HCT116 (cell line): ENCODE measurements at regions not wholly inside any gene's neighbourhood (a gene's known extent, or its start where the extent isn't known, plus 50 kb on each side); places are given as distances from the start of the nearest gene placed in this dataset.

Experiments used
- ATAC-seq: fragments of 200-7000 bp; cut with Tn5 transposase; 2 replicates; pipeline ENCODE4 v1.9.1; 2020; ENCODE audit warnings: mild to moderate bottlenecking, moderate library complexity
- BruUV-seq: library from RNA; stranded (reverse); fragments of 400-500 nt; replicated peaks from 2 replicates; lab custom pipeline; 2021; lab: Mats Ljungman, UMichigan
- CTCF ChIA-PET: fragments of 300-600 bp; sonication (Branson Sonifier 250); formaldehyde crosslinking; loops from one replicate; lab custom pipeline; 2021; ENCODE audit warnings: antibody characterized with exemption; lab: Charles Lee
- POLR2A ChIA-PET: fragments of 300-600, 350-600 bp; sonication (Branson Sonifier 250); formaldehyde crosslinking; loops from one replicate; lab custom pipeline; 2021; ENCODE audit warnings: antibody characterized with exemption; lab: Charles Lee
- RAD21 ChIA-PET, 2 experiments: fragments of 300-600 bp; sonication (Branson Sonifier 250); formaldehyde crosslinking; loops; one replicate each; lab custom pipeline; 2023; ENCODE audit warnings: low total read pairs in 2 of 2; ENCODE audit not compliant: uncharacterized antibody in 2 of 2, unreplicated experiment in 2 of 2, low non-redundant PET in 1 of 2; lab: Charles Lee
- DNase-seq: peaks from one replicate; pipeline ENCODE4 v3.0.0-alpha.2; 2010; ENCODE audit warnings: low read depth, low spot score
- H2AFZ ChIP-seq: fragments of 200-600 bp; shearing (Covaris generic), sonication (generic); 2 replicates; pipeline ENCODE4 v1.6.1; 2017; ENCODE audit warnings: low read depth, mixed run types, mixed read lengths, antibody characterized with exemption, low read length; ENCODE audit not compliant: poor library complexity, severe bottlenecking
- H3K27ac ChIP-seq: 2 replicates; pipeline ENCODE4 v1.5.1; 2012; ENCODE audit warnings: low read depth, low read length
- H3K27me3 ChIP-seq: fragments of 200-600 bp; sonication (generic); 2 replicates; pipeline ENCODE4 v1.6.1; 2016; ENCODE audit warnings: mixed run types, low read length, mixed read lengths; ENCODE audit not compliant: insufficient read depth
- H3K36me3 ChIP-seq, 2 experiments: fragments of 200-500 bp in 1 of 2; fragments of 200-600 bp in 1 of 2; sonication (Bioruptor generic) in 1 of 2; sonication (generic) in 1 of 2; 2 replicates each; pipeline versions ENCODE4 v1.5.1 to v1.6.1; 2014 to 2016; ENCODE audit warnings: low read length in 2 of 2, inconsistent platforms in 1 of 2, mixed read lengths in 1 of 2, mixed run types in 1 of 2; ENCODE audit not compliant: insufficient read depth in 2 of 2, control insufficient read depth in 1 of 2
- H3K4me1 ChIP-seq, 2 experiments: fragments of 200-600 bp in 1 of 2; sonication (generic) in 1 of 2; 2 replicates each; pipeline versions ENCODE4 v1.5.1 to v1.6.1; 2012 to 2017; ENCODE audit warnings: low read length in 2 of 2, inconsistent platforms in 1 of 2, mild to moderate bottlenecking in 1 of 2, mixed read lengths in 1 of 2, mixed run types in 1 of 2, moderate library complexity in 1 of 2; ENCODE audit not compliant: insufficient read depth in 2 of 2, control insufficient read depth in 1 of 2
- H3K4me2 ChIP-seq: fragments of 200-600 bp; sonication (generic); 2 replicates; pipeline ENCODE4 v1.6.1; 2017; ENCODE audit warnings: mixed run types, low read length, mixed read lengths
- H3K4me3 ChIP-seq, 2 experiments: fragments of 200-600 bp in 1 of 2; sonication (generic) in 1 of 2; replicated peaks in 1 of 2; 2 replicates each; pipeline ENCODE4 v1.5.1; 2011 to 2016; ENCODE audit warnings: low read length in 2 of 2, control low read depth in 1 of 2, low read depth in 1 of 2, mild to moderate bottlenecking in 1 of 2, mixed read lengths in 1 of 2, mixed run types in 1 of 2
- H3K79me2 ChIP-seq: fragments of 200-600 bp; sonication (generic); 2 replicates; pipeline ENCODE4 v1.6.1; 2017; ENCODE audit warnings: mild to moderate bottlenecking, mixed run types, low read length, moderate library complexity, mixed read lengths; ENCODE audit not compliant: insufficient read depth
- H3K9ac ChIP-seq: fragments of 200-600 bp; sonication (generic); 2 replicates; pipeline ENCODE4 v1.6.1; 2016; ENCODE audit warnings: low read length, mixed read lengths
- H3K9me2 ChIP-seq: fragments of 200-600 bp; sonication (generic), shearing (Covaris generic); 2 replicates; pipeline ENCODE4 v1.6.1; 2017; ENCODE audit warnings: mixed run types, mild to moderate bottlenecking, moderate library complexity; ENCODE audit not compliant: insufficient read depth
- H3K9me3 ChIP-seq, 2 experiments: fragments of 200-500 bp in 1 of 2; fragments of 200-600 bp in 1 of 2; sonication (Bioruptor generic) in 1 of 2; sonication (generic) in 1 of 2; 2 replicates each; pipeline ENCODE4 v1.6.1; 2014 to 2017; ENCODE audit warnings: low read length in 2 of 2, mixed read lengths in 2 of 2, inconsistent platforms in 1 of 2, low read depth in 1 of 2, mild to moderate bottlenecking in 1 of 2, mixed run types in 1 of 2, moderate library complexity in 1 of 2; ENCODE audit not compliant: control insufficient read depth in 1 of 2, insufficient read depth in 1 of 2
- H4K20me1 ChIP-seq: fragments of 200-600 bp; sonication (generic), shearing (Covaris generic); 2 replicates; pipeline ENCODE4 v1.6.1; 2017; ENCODE audit warnings: mixed run types, mild to moderate bottlenecking, moderate library complexity; ENCODE audit not compliant: insufficient read depth
- CBX3 ChIP-seq: IDR thresholded peaks from 2 replicates; pipeline ENCODE4 v1.6.1; 2012; ENCODE audit warnings: low read depth
- CEBPB ChIP-seq: IDR thresholded peaks from 2 replicates; pipeline ENCODE4 v1.6.1; 2012; ENCODE audit warnings: low read depth
- EGR1 ChIP-seq: IDR thresholded peaks from 2 replicates; pipeline ENCODE4 v1.6.1; 2012; ENCODE audit warnings: low read depth
- EZH2 ChIP-seq: fragments of 200-600 bp; sonication (generic); IDR thresholded peaks from 2 replicates; pipeline ENCODE4 v1.6.1; 2017; ENCODE audit warnings: antibody characterized with exemption, mixed run types
- EZH2phosphoT487 ChIP-seq: fragments of 200-600 bp; IDR thresholded peaks from 2 replicates; pipeline ENCODE4 v1.6.1; 2018; ENCODE audit warnings: antibody characterized with exemption, borderline replicate concordance
- JUND ChIP-seq: IDR thresholded peaks from 2 replicates; pipeline ENCODE4 v1.6.1; 2012
- POLR2A ChIP-seq: IDR thresholded peaks from 2 replicates; pipeline ENCODE4 v1.7.0; 2011; ENCODE audit warnings: borderline replicate concordance; ENCODE audit not compliant: insufficient read depth, insufficient read length; ENCODE audit errors: extremely low read depth
- POLR2AphosphoS5 ChIP-seq: IDR thresholded peaks from 2 replicates; pipeline ENCODE4 v1.6.1; 2011; ENCODE audit warnings: mild to moderate bottlenecking, low read depth, low read length, moderate library complexity
- RAD21 ChIP-seq: IDR thresholded peaks from 2 replicates; pipeline ENCODE4 v1.6.1; 2012; ENCODE audit warnings: low read depth, mild to moderate bottlenecking
- SIN3A ChIP-seq: IDR thresholded peaks from 2 replicates; pipeline ENCODE4 v1.6.1; 2012; ENCODE audit warnings: low read depth
- SP1 ChIP-seq: IDR thresholded peaks from 2 replicates; pipeline ENCODE4 v1.6.1; 2012; ENCODE audit warnings: low read depth
- SRF ChIP-seq: IDR thresholded peaks from 2 replicates; pipeline ENCODE4 v1.6.1; 2012; ENCODE audit warnings: low read depth
- TCF7L2 ChIP-seq: IDR thresholded peaks from 2 replicates; pipeline ENCODE4 v1.7.0; 2011; ENCODE audit warnings: borderline replicate concordance, inconsistent platforms; ENCODE audit not compliant: insufficient read depth, insufficient read length; ENCODE audit errors: extremely low read depth
- YY1 ChIP-seq: IDR thresholded peaks from 2 replicates; pipeline ENCODE4 v1.6.1; 2011; ENCODE audit warnings: low read length, low read depth, moderate library complexity, mild to moderate bottlenecking; ENCODE audit not compliant: insufficient replicate concordance; ENCODE audit errors: extremely low read depth
- ZFX ChIP-seq: fragments of 450-650 bp; IDR thresholded peaks from 2 replicates; pipeline ENCODE4 v1.6.1; 2017
- ZNF274 ChIP-seq: fragments of 200-500 bp; sonication (Bioruptor generic); IDR thresholded peaks from 2 replicates; pipeline ENCODE4 v1.6.1; 2014; ENCODE audit warnings: mild to moderate bottlenecking, low read depth, low read length, inconsistent platforms
- intact Hi-C: fragments of 100-400 bp; cut with micrococcal nuclease; formaldehyde crosslinking; loops from 2 replicates; pipeline ENCODE4 v1.10.0; 2022
- TF ChIP-seq, protein P1 (sequence below): IDR thresholded peaks from 2 replicates; pipeline ENCODE4 v1.6.1; 2012
- TF ChIP-seq, protein P2 (sequence below): IDR thresholded peaks from 2 replicates; pipeline ENCODE4 v1.6.1; 2012
- TF ChIP-seq, protein P3 (sequence below), 3 experiments: fragments of 200-600 bp in 1 of 3; sonication (generic) in 1 of 3; IDR thresholded peaks in 2 of 3; conservative IDR thresholded peaks in 1 of 3; 2 replicates each; pipeline ENCODE4 v1.5.1; 2012 to 2017; ENCODE audit warnings: low read depth in 2 of 3, low read length in 2 of 3, antibody characterized with exemption in 1 of 3, borderline replicate concordance in 1 of 3, control low read depth in 1 of 3, mild to moderate bottlenecking in 1 of 3, mixed read lengths in 1 of 3, mixed run types in 1 of 3, moderate library complexity in 1 of 3; ENCODE audit not compliant: insufficient read depth in 1 of 3
- TF ChIP-seq, protein P4 (sequence below): IDR thresholded peaks from 2 replicates; pipeline ENCODE4 v1.6.1; 2012; ENCODE audit warnings: low read depth

DNA sequence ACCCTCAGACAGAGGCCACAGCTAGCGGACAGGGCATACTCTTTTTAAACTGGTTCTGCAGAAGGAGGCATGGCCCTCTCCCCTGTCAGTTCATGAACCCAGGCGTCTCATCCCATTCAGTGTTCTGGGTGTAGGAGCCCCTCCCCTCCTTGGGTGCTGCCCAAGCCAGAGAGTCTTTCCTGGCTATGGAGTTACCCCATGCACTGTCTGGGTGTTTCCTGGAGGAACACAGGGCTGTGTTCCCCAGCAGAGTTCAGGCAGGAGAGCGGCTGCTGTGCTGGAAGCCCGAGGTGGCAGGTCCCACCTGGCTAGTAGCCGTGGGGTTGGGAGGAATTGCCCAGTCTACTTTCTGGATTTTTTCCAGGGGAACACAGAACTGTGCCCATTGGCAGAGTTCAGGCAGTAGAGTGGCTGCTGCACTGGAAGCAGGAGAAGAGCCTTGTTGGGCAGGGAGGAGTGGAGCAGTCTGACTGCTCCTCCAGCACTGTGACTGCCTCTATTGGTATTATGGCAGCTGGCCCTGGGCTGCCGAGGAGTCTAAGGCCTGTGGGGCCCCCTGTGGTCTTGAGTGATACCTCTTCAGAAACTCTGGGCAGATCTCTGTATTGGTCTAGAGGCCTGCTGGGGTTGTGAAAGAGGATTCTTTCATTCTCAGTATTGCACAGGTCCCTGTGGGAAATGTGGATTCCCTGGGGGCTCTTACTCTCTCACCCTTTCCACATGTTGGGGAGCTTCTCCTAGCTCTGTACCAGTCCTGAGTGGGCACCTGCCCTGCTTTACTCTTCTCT, 168.3 kb downstream of the PCDH20 start:
- DNase-seq (no peak), ATAC-seq (no peak)
- Histone ChIP-seq H4K20me1 (no peaks in the 10 kb centered on the region), H2AFZ (no peak overlapping the region), H3K9me3 (no peaks in the 10 kb centered on the region), H3K36me3 (no peaks in the 10 kb centered on the region), H3K4me2 (no peak overlapping the region), H3K27ac (no peak overlapping the region), H3K9ac (no peak overlapping the region), H3K4me1 (no peaks in the 10 kb centered on the region), H3K4me3 (no peak overlapping the region), H3K79me2 (no peaks in the 10 kb centered on the region), H3K9me2 (no peaks in the 10 kb centered on the region), H3K27me3 (no peaks in the 10 kb centered on the region)
- TF ChIP-seq, protein P1, sequence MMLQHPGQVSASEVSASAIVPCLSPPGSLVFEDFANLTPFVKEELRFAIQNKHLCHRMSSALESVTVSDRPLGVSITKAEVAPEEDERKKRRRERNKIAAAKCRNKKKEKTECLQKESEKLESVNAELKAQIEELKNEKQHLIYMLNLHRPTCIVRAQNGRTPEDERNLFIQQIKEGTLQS, result no peak
- TF ChIP-seq SIN3A, result no peak
- no peak for TF ChIP-seq EGR1
- no peak for TF ChIP-seq EZH2phosphoT487
- no peak for TF ChIP-seq RAD21
- no peak for TF ChIP-seq TCF7L2
- TF ChIP-seq EZH2, result no peak
- no peak for TF ChIP-seq SP1
- no peak for TF ChIP-seq CBX3
- TF ChIP-seq, protein P2, sequence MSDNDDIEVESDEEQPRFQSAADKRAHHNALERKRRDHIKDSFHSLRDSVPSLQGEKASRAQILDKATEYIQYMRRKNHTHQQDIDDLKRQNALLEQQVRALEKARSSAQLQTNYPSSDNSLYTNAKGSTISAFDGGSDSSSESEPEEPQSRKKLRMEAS, result no peak
- TF ChIP-seq ZNF274, result no peak
- no peak for TF ChIP-seq ZFX
- no peak for TF ChIP-seq CEBPB
- TF ChIP-seq JUND, result no peak
- no peak for TF ChIP-seq POLR2A
- no peak for TF ChIP-seq YY1
- TF ChIP-seq, protein P3, sequence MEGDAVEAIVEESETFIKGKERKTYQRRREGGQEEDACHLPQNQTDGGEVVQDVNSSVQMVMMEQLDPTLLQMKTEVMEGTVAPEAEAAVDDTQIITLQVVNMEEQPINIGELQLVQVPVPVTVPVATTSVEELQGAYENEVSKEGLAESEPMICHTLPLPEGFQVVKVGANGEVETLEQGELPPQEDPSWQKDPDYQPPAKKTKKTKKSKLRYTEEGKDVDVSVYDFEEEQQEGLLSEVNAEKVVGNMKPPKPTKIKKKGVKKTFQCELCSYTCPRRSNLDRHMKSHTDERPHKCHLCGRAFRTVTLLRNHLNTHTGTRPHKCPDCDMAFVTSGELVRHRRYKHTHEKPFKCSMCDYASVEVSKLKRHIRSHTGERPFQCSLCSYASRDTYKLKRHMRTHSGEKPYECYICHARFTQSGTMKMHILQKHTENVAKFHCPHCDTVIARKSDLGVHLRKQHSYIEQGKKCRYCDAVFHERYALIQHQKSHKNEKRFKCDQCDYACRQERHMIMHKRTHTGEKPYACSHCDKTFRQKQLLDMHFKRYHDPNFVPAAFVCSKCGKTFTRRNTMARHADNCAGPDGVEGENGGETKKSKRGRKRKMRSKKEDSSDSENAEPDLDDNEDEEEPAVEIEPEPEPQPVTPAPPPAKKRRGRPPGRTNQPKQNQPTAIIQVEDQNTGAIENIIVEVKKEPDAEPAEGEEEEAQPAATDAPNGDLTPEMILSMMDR (IDR thresholded peaks at IDR 0.05 in 2 of 3, conservative IDR thresholded peaks at IDR 0.05 in 1 of 3; ENCODE audit: borderline replicate concordance in 1 of 3, insufficient read depth in 1 of 3, low read depth in 2 of 3, low read length in 2 of 3), result no peak
- TF ChIP-seq, protein P4, sequence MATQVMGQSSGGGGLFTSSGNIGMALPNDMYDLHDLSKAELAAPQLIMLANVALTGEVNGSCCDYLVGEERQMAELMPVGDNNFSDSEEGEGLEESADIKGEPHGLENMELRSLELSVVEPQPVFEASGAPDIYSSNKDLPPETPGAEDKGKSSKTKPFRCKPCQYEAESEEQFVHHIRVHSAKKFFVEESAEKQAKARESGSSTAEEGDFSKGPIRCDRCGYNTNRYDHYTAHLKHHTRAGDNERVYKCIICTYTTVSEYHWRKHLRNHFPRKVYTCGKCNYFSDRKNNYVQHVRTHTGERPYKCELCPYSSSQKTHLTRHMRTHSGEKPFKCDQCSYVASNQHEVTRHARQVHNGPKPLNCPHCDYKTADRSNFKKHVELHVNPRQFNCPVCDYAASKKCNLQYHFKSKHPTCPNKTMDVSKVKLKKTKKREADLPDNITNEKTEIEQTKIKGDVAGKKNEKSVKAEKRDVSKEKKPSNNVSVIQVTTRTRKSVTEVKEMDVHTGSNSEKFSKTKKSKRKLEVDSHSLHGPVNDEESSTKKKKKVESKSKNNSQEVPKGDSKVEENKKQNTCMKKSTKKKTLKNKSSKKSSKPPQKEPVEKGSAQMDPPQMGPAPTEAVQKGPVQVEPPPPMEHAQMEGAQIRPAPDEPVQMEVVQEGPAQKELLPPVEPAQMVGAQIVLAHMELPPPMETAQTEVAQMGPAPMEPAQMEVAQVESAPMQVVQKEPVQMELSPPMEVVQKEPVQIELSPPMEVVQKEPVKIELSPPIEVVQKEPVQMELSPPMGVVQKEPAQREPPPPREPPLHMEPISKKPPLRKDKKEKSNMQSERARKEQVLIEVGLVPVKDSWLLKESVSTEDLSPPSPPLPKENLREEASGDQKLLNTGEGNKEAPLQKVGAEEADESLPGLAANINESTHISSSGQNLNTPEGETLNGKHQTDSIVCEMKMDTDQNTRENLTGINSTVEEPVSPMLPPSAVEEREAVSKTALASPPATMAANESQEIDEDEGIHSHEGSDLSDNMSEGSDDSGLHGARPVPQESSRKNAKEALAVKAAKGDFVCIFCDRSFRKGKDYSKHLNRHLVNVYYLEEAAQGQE, result no peak
- no peak for TF ChIP-seq SRF
- no peak for TF ChIP-seq POLR2AphosphoS5
- RAD21 ChIA-PET, result no interaction called here
- intact Hi-C loops, result no loop called here
- CTCF ChIA-PET, result no interaction called here
- POLR2A ChIA-PET, result no interaction called here
- no TSS peak for BruUV-seq
